GM19025 (cell line): ENCODE measurements at regions not wholly inside any gene's neighbourhood (a gene's known extent, or its start where the extent isn't known, plus 50 kb on each side); places are given as distances from the start of the nearest gene placed in this dataset.
"Not testable (repeated sequence)": the region's sequence is repeated elsewhere in the genome, so short reads cannot be mapped to it uniquely, and the experiment has no call there.

Experiments used
- ATAC-seq: cut with Tn5 transposase; IDR thresholded peaks from one replicate; pipeline ENCODE4 v1.9.1; 2021; ENCODE audit warnings: mild to moderate bottlenecking, low read depth, moderate library complexity; ENCODE audit not compliant: unreplicated experiment

GRCh38 chr14:25444381-25444780, 394.4 kb upstream of the STXBP6 start:
- ATAC-seq, result no peak

- ATAC-seq, result not testable (repeated sequence)
Measured at GRCh38 chr14:25440382-25440781, 390.4 kb upstream of the STXBP6 start.

- ATAC-seq, result no peak
Measured at GRCh38 chr14:25436906-25437305, 387.0 kb upstream of the STXBP6 start.

GRCh38 chr14:25436288-25436875, 386.4 kb upstream of the STXBP6 start:
- no peak for ATAC-seq

GRCh38 chr14:25431211-25432076, 381.5 kb upstream of the STXBP6 start:
- no peak for ATAC-seq

- ATAC-seq, result no peak
Measured at GRCh38 chr14:25430808-25431207, 380.9 kb upstream of the STXBP6 start.

GRCh38 chr14:25412998-25413397, 363.1 kb upstream of the STXBP6 start:
- no peak for ATAC-seq

- no peak for ATAC-seq
Measured at GRCh38 chr14:25411781-25412757, 362.1 kb upstream of the STXBP6 start.

GRCh38 chr14:25406818-25407217, 356.9 kb upstream of the STXBP6 start:
- ATAC-seq, result no peak

GRCh38 chr14:25400607-25401206, 350.8 kb upstream of the STXBP6 start:
- ATAC-seq, result no peak

- no peak for ATAC-seq
Measured at GRCh38 chr14:25396128-25396527, 346.2 kb upstream of the STXBP6 start.

- ATAC-seq, result no peak
Measured at GRCh38 chr14:25394791-25395391, 344.9 kb upstream of the STXBP6 start.

GRCh38 chr14:25394356-25394755, 344.4 kb upstream of the STXBP6 start:
- no peak for ATAC-seq

GRCh38 chr14:25389948-25390347, 340.0 kb upstream of the STXBP6 start:
- ATAC-seq, result no peak

- ATAC-seq, result no peak
Measured at GRCh38 chr14:25381498-25381897, 331.6 kb upstream of the STXBP6 start.

GRCh38 chr14:25375639-25376038, 325.7 kb upstream of the STXBP6 start:
- ATAC-seq, result no peak

GRCh38 chr14:25371068-25371467, 321.1 kb upstream of the STXBP6 start:
- no peak for ATAC-seq

- ATAC-seq, result not testable (repeated sequence)
Measured at GRCh38 chr14:25370057-25370456, 320.1 kb upstream of the STXBP6 start.

GRCh38 chr14:25358330-25358729, 308.4 kb upstream of the STXBP6 start:
- ATAC-seq, result no peak

- ATAC-seq, result no peak
Measured at GRCh38 chr14:25351269-25351668, 301.3 kb upstream of the STXBP6 start.
